Trophoblast cell (in vitro differentiated cells and primary cell): ENCODE measurements at regions not wholly inside any gene's neighbourhood (a gene's known extent, or its start where the extent isn't known, plus 50 kb on each side); places are given as distances from the start of the nearest gene placed in this dataset.

Experiments
- DNase-seq, 2 donors: peaks; one replicate each; pipeline ENCODE4 v3.0.0-alpha.2; 2016
- H2AFZ ChIP-seq: 2 replicates; pipeline ENCODE4 v1.6.1; 2013; ENCODE audit warnings: low read length, moderate library complexity, mild to moderate bottlenecking; ENCODE audit not compliant: insufficient read depth, poor library complexity
- H2AK5ac ChIP-seq: 2 replicates; pipeline ENCODE4 v1.6.1; 2013; ENCODE audit warnings: mild to moderate bottlenecking, low read length
- H2BK120ac ChIP-seq: 2 replicates; pipeline ENCODE4 v1.6.1; 2013; ENCODE audit warnings: low read length, mild to moderate bottlenecking, moderate library complexity; ENCODE audit not compliant: insufficient read depth, poor library complexity
- H2BK12ac ChIP-seq: 2 replicates; pipeline ENCODE4 v1.6.1; 2013; ENCODE audit warnings: mild to moderate bottlenecking, low read length, moderate library complexity
- H2BK5ac ChIP-seq: 2 replicates; pipeline ENCODE4 v1.6.1; 2013; ENCODE audit warnings: low read length, low read depth, moderate library complexity, mild to moderate bottlenecking; ENCODE audit not compliant: poor library complexity
- H3K14ac ChIP-seq: 2 replicates; pipeline ENCODE4 v1.6.1; 2013; ENCODE audit warnings: mild to moderate bottlenecking, low read length
- H3K18ac ChIP-seq: 2 replicates; pipeline ENCODE4 v1.6.1; 2013; ENCODE audit warnings: mild to moderate bottlenecking, low read length
- H3K23ac ChIP-seq: 2 replicates; pipeline ENCODE4 v1.6.1; 2013; ENCODE audit warnings: low read length
- H3K27ac ChIP-seq: 2 replicates; pipeline ENCODE4 v1.5.1; 2013; ENCODE audit warnings: low read depth, mild to moderate bottlenecking, inconsistent platforms, low read length, moderate library complexity
- H3K27me3 ChIP-seq: 2 replicates; pipeline ENCODE4 v1.6.1; 2013; ENCODE audit warnings: inconsistent platforms, mild to moderate bottlenecking, low read length, moderate library complexity; ENCODE audit not compliant: insufficient read depth
- H3K36me3 ChIP-seq, 2 experiments: 1 replicate in 1 of 2; 2 replicates in 1 of 2; pipeline ENCODE4 v1.6.1; 2013; ENCODE audit warnings: low read length in 2 of 2, mild to moderate bottlenecking in 2 of 2, moderate library complexity in 1 of 2; ENCODE audit not compliant: insufficient read depth in 2 of 2, control insufficient read depth in 1 of 2
- H3K4ac ChIP-seq: 2 replicates; pipeline ENCODE4 v1.6.1; 2013; ENCODE audit warnings: low read depth, mild to moderate bottlenecking, low read length, moderate library complexity
- H3K4me1 ChIP-seq, 2 experiments: 1 replicate in 1 of 2; 2 replicates in 1 of 2; pipeline ENCODE4 v1.6.1; 2013; ENCODE audit warnings: low read length in 2 of 2, mild to moderate bottlenecking in 2 of 2, moderate library complexity in 1 of 2; ENCODE audit not compliant: insufficient read depth in 2 of 2, control insufficient read depth in 1 of 2
- H3K4me2 ChIP-seq: 2 replicates; pipeline ENCODE4 v1.6.1; 2013; ENCODE audit warnings: inconsistent platforms, mild to moderate bottlenecking, low read length, moderate library complexity
- H3K4me3 ChIP-seq: 2 replicates; pipeline ENCODE4 v1.5.1; 2013; ENCODE audit warnings: mild to moderate bottlenecking, low read depth, low read length, inconsistent platforms
- H3K79me1 ChIP-seq: one replicate; pipeline ENCODE4 v1.6.1; 2013; ENCODE audit warnings: low read length
- H3K79me2 ChIP-seq: 2 replicates; pipeline ENCODE4 v1.6.1; 2013; ENCODE audit warnings: low read length, mild to moderate bottlenecking; ENCODE audit not compliant: control insufficient read depth, insufficient read depth, poor library complexity
- H3K9ac ChIP-seq: 2 replicates; pipeline ENCODE4 v1.6.1; 2013; ENCODE audit warnings: mild to moderate bottlenecking, low read length
- H3K9me3 ChIP-seq: 2 replicates; pipeline ENCODE4 v1.6.1; 2013; ENCODE audit warnings: low read depth, mild to moderate bottlenecking, control low read depth, inconsistent platforms, low read length; ENCODE audit not compliant: insufficient read depth
- H4K12ac ChIP-seq: 2 replicates; pipeline ENCODE4 v1.6.1; 2013; ENCODE audit warnings: low read depth, mild to moderate bottlenecking, low read length, moderate library complexity
- H4K8ac ChIP-seq: 2 replicates; pipeline ENCODE4 v1.6.1; 2013; ENCODE audit warnings: low read depth, mild to moderate bottlenecking, low read length, moderate library complexity
- H4K91ac ChIP-seq: one replicate; pipeline ENCODE4 v1.6.1; 2013; ENCODE audit warnings: low read depth, mild to moderate bottlenecking, low read length, moderate library complexity
- WGBS: extraction: QIAGEN DNeasy Blood & Tissue Kit; methylation state at CpG from one replicate; pipeline ENCODE4 v1.1.7; 2013; ENCODE audit warnings: missing lambda C conversion rate; ENCODE audit not compliant: insufficient read length, insufficient coverage; ENCODE audit errors: extremely low coverage; 5-methylcytosine and 5-hydroxymethylcytosine counted together

- no peak overlapping the region for H4K12ac ChIP-seq
- no CpG with 5 or more reads among the region's 3 CpGs for WGBS
- H2BK5ac ChIP-seq: no peak overlapping the region
- H3K36me3 ChIP-seq: no peaks in the 10 kb centered on the region
- no peak overlapping the region for H2BK12ac ChIP-seq
- no peaks in the 10 kb centered on the region for H3K4me1 ChIP-seq
- H3K4ac ChIP-seq: no peak overlapping the region
- no peak for DNase-seq
- H3K4me2 ChIP-seq: no peak overlapping the region
- H3K14ac ChIP-seq: no peak overlapping the region
- no peak overlapping the region for H3K18ac ChIP-seq
- no peak overlapping the region for H3K4me3 ChIP-seq
- H3K27ac ChIP-seq: no peak overlapping the region
- no peak overlapping the region for H2AFZ ChIP-seq
- H3K27me3 ChIP-seq: no peaks in the 10 kb centered on the region
- no peaks in the 10 kb centered on the region for H3K79me1 ChIP-seq
- H3K23ac ChIP-seq: no peak overlapping the region
- no peak overlapping the region for H4K91ac ChIP-seq
- no peak overlapping the region for H4K8ac ChIP-seq
- H2BK120ac ChIP-seq: no peak overlapping the region
- no peaks in the 10 kb centered on the region for H3K9me3 ChIP-seq
- no peak overlapping the region for H2AK5ac ChIP-seq
- no peaks in the 10 kb centered on the region for H3K79me2 ChIP-seq
- no peak overlapping the region for H3K9ac ChIP-seq
Observed at GRCh38 chr12:126095748-126096510, 1030.7 kb downstream of the AACS start.

GRCh38 chr12:126106706-126107105 is 1041.5 kb downstream of the AACS start:
- no peak overlapping the region for H2BK12ac ChIP-seq
- no CpG with 5 or more reads among the region's 4 CpGs for WGBS

DNA sequence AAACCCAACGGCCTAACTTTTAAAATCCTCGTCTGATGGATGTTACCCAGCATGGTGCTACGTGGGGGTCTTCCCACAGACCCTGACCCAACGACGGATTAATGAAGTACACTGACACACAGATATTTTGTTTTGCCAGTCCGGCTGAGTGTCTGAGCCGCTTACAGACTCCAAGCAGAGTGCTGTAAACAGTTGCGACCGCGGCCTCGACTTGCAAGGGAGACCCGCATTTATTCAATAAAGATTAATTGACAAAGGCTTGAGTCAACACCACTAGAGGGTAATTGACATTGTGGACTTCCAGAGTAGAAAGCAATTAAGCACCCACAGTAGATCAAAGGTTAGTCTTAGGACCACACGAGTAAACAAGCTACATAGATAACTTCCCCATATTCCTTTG is 1042.4 kb downstream of the AACS start:
- Histone ChIP-seq H3K27me3 (no peaks in the 10 kb centered on the region), H3K79me2 (no peaks in the 10 kb centered on the region), H3K36me3 (no peaks in the 10 kb centered on the region), H4K12ac (no peak overlapping the region), H3K27ac (no peak overlapping the region), H3K4me3 (no peak overlapping the region), H2BK120ac (no peak overlapping the region), H2BK5ac (no peak overlapping the region), H3K23ac (no peak overlapping the region), H3K14ac (no peak overlapping the region), H3K18ac (no peak overlapping the region), H3K9me3 (no peaks in the 10 kb centered on the region), H2AK5ac (no peak overlapping the region), H3K9ac (no peak overlapping the region), H3K4ac (no peak overlapping the region), H4K91ac (no peak overlapping the region), H3K79me1 (no peaks in the 10 kb centered on the region), H3K4me2 (no peak overlapping the region), H3K4me1 (no peaks in the 10 kb centered on the region), H4K8ac (no peak overlapping the region), H2AFZ (no peak overlapping the region), H2BK12ac (no peak overlapping the region)
- no peak for DNase-seq
- no CpG with 5 or more reads among the region's 13 CpGs for WGBS

More at GRCh38 chr12:126106706-126107105, 1041.5 kb downstream of the AACS start:
- Histone ChIP-seq H2AK5ac (no peak overlapping the region), H4K8ac (no peak overlapping the region), H3K9ac (no peak overlapping the region), H3K18ac (no peak overlapping the region), H3K4me3 (no peak overlapping the region), H2BK120ac (no peak overlapping the region), H4K91ac (no peak overlapping the region), H3K79me2 (no peaks in the 10 kb centered on the region), H3K4ac (no peak overlapping the region), H3K27me3 (no peaks in the 10 kb centered on the region), H3K36me3 (no peaks in the 10 kb centered on the region), H3K27ac (no peak overlapping the region), H3K9me3 (no peaks in the 10 kb centered on the region), H2BK5ac (no peak overlapping the region), H3K4me2 (no peak overlapping the region), H4K12ac (no peak overlapping the region), H3K79me1 (no peaks in the 10 kb centered on the region), H2AFZ (no peak overlapping the region), H3K4me1 (no peaks in the 10 kb centered on the region), H3K23ac (no peak overlapping the region), H3K14ac (no peak overlapping the region)
- DNase-seq: no peak

GRCh38 chr12:126108247-126108646 is 1043.0 kb downstream of the AACS start:
- Histone ChIP-seq H4K12ac (no peak overlapping the region), H3K4ac (no peak overlapping the region), H3K9me3 (no peaks in the 10 kb centered on the region), H3K4me3 (no peak overlapping the region), H3K23ac (no peak overlapping the region), H4K91ac (no peak overlapping the region), H3K27me3 (no peaks in the 10 kb centered on the region), H2BK5ac (no peak overlapping the region), H3K4me2 (no peak overlapping the region), H4K8ac (no peak overlapping the region), H3K9ac (no peak overlapping the region), H3K18ac (no peak overlapping the region), H2BK120ac (no peak overlapping the region), H3K36me3 (no peaks in the 10 kb centered on the region), H3K27ac (no peak overlapping the region), H3K79me2 (no peaks in the 10 kb centered on the region), H3K79me1 (no peaks in the 10 kb centered on the region), H2AFZ (no peak overlapping the region), H3K4me1 (no peaks in the 10 kb centered on the region), H3K14ac (no peak overlapping the region), H2AK5ac (no peak overlapping the region), H2BK12ac (no peak overlapping the region)
- WGBS: no CpG with 5 or more reads among the region's 3 CpGs
- no peak for DNase-seq
